ENCODE measurements at regions not wholly inside any gene's neighbourhood (a gene's known extent, or its start where the extent isn't known, plus 50 kb on each side); places are given as distances from the start of the nearest gene placed in this dataset.

DNA sequence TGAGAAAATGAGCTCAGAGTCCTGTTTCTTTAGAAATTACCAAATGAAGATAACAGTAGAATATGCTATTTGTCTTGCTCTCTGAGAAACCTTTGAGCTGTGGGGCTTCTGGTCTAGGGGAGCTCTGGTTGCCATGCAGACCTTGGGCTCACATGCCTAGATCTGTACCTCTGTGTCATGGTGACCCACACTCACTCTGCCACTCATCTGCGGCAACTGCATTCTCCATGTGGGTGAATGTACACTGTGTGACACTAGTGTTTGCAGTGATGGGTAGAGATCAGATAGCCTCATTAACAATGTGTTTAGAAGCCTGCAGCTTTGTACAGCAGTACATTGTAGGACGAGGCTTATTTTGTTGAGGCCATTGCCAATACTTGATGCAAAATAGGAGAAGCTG lies 521.2 kb downstream of the CHSY3 start (continued):
- TF ChIP-seq, protein P1, sequence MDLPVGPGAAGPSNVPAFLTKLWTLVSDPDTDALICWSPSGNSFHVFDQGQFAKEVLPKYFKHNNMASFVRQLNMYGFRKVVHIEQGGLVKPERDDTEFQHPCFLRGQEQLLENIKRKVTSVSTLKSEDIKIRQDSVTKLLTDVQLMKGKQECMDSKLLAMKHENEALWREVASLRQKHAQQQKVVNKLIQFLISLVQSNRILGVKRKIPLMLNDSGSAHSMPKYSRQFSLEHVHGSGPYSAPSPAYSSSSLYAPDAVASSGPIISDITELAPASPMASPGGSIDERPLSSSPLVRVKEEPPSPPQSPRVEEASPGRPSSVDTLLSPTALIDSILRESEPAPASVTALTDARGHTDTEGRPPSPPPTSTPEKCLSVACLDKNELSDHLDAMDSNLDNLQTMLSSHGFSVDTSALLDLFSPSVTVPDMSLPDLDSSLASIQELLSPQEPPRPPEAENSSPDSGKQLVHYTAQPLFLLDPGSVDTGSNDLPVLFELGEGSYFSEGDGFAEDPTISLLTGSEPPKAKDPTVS (IDR thresholded peaks at IDR 0.05; ENCODE audit: low read depth, low read length): no peak
- no peak for TF ChIP-seq KLF5 (IDR thresholded peaks at IDR 0.05; ENCODE audit: partially characterized antibody)

DNA sequence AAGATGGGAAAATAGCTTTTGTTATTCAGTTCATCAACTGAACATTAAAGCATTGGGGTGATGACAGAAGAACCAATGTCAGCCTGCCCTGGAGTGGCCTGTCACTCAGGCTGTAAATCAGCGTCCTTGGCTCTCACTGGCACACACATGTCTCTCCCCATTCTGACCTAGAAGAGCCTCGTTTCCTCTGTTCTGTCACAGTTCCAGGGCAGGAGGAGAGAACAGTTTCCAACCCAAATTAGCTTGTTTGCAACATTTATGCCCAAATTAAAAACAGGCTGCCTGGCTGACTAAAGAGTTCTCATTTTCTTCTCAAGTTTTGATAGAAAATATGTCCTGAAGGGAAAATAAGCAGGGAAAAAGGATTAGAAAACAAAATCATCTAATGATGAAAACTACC lies 520.1 kb downstream of the CHSY3 start:
- no peak overlapping the region for H2AFZ ChIP-seq (ENCODE audit: control insufficient read depth, low read depth, low read length)
- FAIRE-seq (no peak), ATAC-seq (no peak), DNase-seq (ENCODE audit: low read depth, low spot score) (no peak)
- no peaks in the 10 kb centered on the region for H3K79me2 ChIP-seq (ENCODE audit: control insufficient read depth, insufficient read depth, low read length)
- no peaks in the 10 kb centered on the region for H3K4me1 ChIP-seq (ENCODE audit: control insufficient read depth, insufficient read depth, low read length)
- no peak overlapping the region for H3K4me2 ChIP-seq (ENCODE audit: control insufficient read depth, insufficient read depth)
- ChIA-PET RAD21 (ENCODE audit: unreplicated experiment) (no interaction called here), SMC1A (ENCODE audit: uncharacterized antibody, unreplicated experiment) (no interaction called here), CTCF (no interaction called here), POLR2A (no interaction called here)
- no peak overlapping the region for H3K27ac ChIP-seq (ENCODE audit: control insufficient read depth, insufficient read depth)
- WGBS (ENCODE audit: insufficient coverage, insufficient replicate concordance, low lambda C conversion rate, missing lambda C conversion rate): 0% methylated on average over 2 of the region's 2 CpGs
- H3K4me3 ChIP-seq: no peak overlapping the region
- TF ChIP-seq MTA2 (IDR thresholded peaks at IDR 0.05; ENCODE audit: low read depth): no peak
- no peak for TF ChIP-seq ZZZ3 (IDR thresholded peaks at IDR 0.05; ENCODE audit: control insufficient read depth, insufficient read length, low read depth)
- TF ChIP-seq MTA3 (IDR thresholded peaks at IDR 0.05; ENCODE audit: borderline replicate concordance, low read length): no peak
- TF ChIP-seq, protein P2, sequence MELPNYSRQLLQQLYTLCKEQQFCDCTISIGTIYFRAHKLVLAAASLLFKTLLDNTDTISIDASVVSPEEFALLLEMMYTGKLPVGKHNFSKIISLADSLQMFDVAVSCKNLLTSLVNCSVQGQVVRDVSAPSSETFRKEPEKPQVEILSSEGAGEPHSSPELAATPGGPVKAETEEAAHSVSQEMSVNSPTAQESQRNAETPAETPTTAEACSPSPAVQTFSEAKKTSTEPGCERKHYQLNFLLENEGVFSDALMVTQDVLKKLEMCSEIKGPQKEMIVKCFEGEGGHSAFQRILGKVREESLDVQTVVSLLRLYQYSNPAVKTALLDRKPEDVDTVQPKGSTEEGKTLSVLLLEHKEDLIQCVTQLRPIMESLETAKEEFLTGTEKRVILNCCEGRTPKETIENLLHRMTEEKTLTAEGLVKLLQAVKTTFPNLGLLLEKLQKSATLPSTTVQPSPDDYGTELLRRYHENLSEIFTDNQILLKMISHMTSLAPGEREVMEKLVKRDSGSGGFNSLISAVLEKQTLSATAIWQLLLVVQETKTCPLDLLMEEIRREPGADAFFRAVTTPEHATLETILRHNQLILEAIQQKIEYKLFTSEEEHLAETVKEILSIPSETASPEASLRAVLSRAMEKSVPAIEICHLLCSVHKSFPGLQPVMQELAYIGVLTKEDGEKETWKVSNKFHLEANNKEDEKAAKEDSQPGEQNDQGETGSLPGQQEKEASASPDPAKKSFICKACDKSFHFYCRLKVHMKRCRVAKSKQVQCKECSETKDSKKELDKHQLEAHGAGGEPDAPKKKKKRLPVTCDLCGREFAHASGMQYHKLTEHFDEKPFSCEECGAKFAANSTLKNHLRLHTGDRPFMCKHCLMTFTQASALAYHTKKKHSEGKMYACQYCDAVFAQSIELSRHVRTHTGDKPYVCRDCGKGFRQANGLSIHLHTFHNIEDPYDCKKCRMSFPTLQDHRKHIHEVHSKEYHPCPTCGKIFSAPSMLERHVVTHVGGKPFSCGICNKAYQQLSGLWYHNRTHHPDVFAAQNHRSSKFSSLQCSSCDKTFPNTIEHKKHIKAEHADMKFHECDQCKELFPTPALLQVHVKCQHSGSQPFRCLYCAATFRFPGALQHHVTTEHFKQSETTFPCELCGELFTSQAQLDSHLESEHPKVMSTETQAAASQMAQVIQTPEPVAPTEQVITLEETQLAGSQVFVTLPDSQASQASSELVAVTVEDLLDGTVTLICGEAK (IDR thresholded peaks at IDR 0.05; ENCODE audit: borderline replicate concordance): no peak
- no peak for TF ChIP-seq CHD1 (IDR thresholded peaks at IDR 0.05; ENCODE audit: low read depth, low read length)
- no peak for TF ChIP-seq RAD21 (IDR thresholded peaks at IDR 0.05; ENCODE audit: insufficient read depth, low read depth, low read length)
- no peaks in the 10 kb centered on the region for H3K36me3 ChIP-seq (ENCODE audit: control insufficient read depth in 2 of 2, insufficient read depth in 2 of 2, low read length in 1 of 2)
- H3K27me3 ChIP-seq (replicated peaks in 1 of 2; ENCODE audit: control insufficient read depth in 2 of 2, insufficient read depth in 2 of 2, low read length in 1 of 2): no peaks in the 10 kb centered on the region
- in situ Hi-C loops (cut with MboI): no loop called here
- H3K9ac ChIP-seq (ENCODE audit: control insufficient read depth, insufficient read depth, low read length): no peak overlapping the region
- intact Hi-C loops (cut with micrococcal nuclease; ENCODE audit: unreplicated experiment): loop anchor here (1.0 kb wide), 1 partner anchor 32 kb away; no protein-coding TSS in a partner anchor
- no peaks in the 10 kb centered on the region for H4K20me1 ChIP-seq (ENCODE audit: control insufficient read depth, insufficient read depth)
- no peaks in the 10 kb centered on the region for H3K9me3 ChIP-seq (replicated peaks; ENCODE audit: control insufficient read depth, insufficient read depth, low read length)
- no TSS peak for BruUV-seq (replicated peaks)
